Right ventricle myocardium superior (tissue), 1 donor: ENCODE measurements at regions not wholly inside any gene's neighbourhood (a gene's known extent, or its start where the extent isn't known, plus 50 kb on each side); places are given as distances from the start of the nearest gene placed in this dataset.
"Not testable (repeated sequence)": the region's sequence is repeated elsewhere in the genome, so short reads cannot be mapped to it uniquely, and the experiment has no call there.

Experiments
- ATAC-seq: fragments of 200-7000 bp; cut with Tn5 transposase; one replicate; pipeline ENCODE4 v1.9.1; 2020; ENCODE audit warnings: mild to moderate bottlenecking; ENCODE audit not compliant: poor library complexity
- DNase-seq: peaks from one replicate; pipeline ENCODE4 v3.0.0-alpha.2; 2020
- intact Hi-C: fragments of 100-400 bp; cut with DNase I; formaldehyde crosslinking; loops from one replicate; pipeline ENCODE4 v1.11.2; 2022
- donor health status: DM: no; HTN: yes; CAD: no; lungs with severe emphysema.

DNA sequence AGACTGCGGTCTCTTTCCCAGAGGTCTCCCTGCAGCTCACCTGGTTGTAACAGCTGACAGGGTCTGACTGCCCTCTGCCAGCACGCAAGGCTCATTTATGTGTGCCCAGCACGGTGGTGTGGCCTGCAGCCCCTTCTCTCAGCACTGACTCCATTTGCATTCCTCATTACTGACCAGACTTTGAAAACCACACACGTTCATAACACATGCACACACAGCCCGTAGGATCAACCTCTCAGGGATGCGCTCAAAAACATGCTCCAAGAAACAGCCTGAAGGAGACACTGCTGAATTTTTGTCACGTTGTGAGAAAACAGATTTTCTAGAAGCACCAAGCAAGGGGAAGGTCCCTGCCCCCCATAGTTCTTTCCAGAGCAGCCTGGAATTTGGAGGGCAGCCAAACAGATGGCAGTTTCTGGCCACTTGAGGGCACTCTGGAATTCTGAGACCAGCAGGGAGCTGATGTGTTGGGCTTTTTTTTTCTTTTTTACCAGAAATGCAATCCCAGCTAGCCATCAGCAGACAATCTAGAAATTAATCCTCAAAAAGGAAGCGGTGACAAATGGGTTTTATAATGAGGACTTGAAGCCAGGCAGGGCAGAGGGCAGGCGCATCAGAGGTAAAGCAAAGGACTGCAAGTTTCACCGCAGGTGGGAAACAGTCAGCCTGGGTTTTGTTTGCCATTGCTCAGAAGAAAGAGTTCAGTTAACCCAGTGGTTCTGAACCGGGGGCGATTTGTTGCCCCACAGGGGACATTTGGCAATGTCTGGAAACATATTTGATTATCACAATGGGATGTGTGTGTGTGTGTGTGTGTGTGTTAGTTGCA, 170.5 kb upstream of the PROK2 start:
- intact Hi-C loops, result loop anchor here (10.0 kb wide), 1 partner anchor 859 kb away; no protein-coding TSS in a partner anchor

DNA sequence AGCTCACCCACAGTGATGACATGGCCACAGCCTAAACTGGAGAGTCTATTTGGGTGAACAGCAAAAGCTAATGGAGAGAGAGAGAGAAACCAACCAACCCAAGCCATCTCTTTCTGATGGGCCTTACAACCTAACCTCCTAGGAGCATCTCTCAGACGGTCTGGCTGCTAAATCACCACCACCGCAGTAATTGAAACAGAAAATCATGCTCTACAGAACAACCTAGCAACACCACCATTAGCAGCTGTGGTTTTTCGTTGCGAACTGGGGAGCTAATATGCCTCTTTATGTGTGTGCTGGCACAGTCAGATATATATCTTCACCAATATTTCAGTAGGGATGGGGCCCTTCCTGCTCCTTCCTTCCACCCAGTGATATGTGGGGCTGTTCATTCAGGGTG, 166.9 kb upstream of the PROK2 start:
- no peak for ATAC-seq
- DNase-seq, result no peak
- intact Hi-C loops, result loop anchor here (10.0 kb wide), 1 partner anchor 863 kb away; no protein-coding TSS in a partner anchor

More for the DNA sequence above, 170.5 kb upstream of the PROK2 start:
- DNase-seq (peak; percentile 76), ATAC-seq (peak; percentile 91)

DNA sequence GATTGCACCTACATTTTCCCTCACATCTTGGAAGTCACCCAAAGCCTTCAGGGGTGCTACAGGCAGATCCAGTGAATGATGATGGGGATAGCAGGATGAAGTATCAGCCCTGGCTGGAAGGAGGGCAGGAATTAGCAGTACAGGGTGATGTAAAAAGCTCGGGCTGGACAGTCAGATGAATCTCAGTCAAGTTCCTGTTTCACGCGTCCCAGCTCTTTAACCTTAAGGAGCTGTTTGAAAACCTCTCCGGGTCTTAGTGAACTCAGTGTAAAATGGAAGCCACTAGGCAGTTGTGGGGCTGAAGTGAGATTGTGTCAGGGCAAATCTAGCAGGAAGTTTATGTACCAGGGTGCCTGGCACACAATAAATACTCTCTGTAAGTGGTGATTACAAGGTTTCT, 166.4 kb upstream of the PROK2 start:
- intact Hi-C loops, result loop anchor here (10.0 kb wide), 1 partner anchor 863 kb away; no protein-coding TSS in a partner anchor
- no peak for ATAC-seq

DNA sequence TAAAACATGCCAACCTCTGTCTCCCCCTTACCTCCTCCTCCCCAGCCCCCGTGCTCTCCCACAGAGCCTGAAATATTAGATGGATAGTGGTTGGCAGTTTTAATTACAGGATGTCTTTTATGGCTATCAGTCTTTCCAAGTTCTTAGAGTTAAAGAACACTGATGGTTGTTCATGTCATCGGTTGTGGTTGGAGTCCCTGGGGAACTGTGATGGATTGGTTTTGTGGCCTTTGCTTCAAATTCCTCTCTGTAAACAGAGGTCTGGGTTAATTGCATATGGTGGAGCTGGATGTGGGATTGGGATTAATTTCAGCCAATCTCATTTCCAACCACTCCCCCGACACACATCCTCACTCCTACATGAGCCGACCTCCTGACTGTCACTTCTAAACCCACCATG, 164.5 kb upstream of the PROK2 start:
- ATAC-seq (no peak), DNase-seq (no peak)
- intact Hi-C loops, result no loop called here

More for the DNA sequence above, 166.4 kb upstream of the PROK2 start:
- no peak for DNase-seq

DNA sequence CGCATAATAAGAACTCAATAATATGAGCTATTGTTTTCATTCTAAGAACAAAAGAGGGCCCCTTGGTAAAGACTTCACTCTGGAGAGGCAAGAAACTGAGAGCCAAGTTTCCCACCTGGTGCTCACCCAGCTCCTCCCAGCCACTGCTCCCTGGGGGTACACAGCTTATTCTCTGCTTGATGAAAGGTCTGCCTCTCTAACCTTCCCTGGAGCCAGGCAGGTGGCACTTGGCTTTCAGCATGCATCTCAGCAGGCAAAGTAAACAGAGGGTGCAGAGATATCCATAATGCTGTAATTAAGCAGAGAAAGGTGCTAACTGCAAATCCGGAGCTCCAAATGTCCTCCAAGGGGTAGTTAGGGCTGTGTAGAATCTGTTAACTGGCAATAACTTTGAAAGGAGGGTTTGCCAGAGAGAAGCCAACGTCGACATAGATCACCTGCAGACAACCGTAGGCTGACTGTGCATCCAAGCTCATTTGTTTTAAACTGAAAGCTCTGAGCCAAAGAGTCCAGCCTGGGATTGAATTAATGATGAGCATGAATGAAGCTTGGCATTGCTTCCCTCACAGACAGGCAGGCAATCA, 159.6 kb upstream of the PROK2 start:
- no peak for DNase-seq
- no peak for ATAC-seq
- intact Hi-C loops, result no loop called here

DNA sequence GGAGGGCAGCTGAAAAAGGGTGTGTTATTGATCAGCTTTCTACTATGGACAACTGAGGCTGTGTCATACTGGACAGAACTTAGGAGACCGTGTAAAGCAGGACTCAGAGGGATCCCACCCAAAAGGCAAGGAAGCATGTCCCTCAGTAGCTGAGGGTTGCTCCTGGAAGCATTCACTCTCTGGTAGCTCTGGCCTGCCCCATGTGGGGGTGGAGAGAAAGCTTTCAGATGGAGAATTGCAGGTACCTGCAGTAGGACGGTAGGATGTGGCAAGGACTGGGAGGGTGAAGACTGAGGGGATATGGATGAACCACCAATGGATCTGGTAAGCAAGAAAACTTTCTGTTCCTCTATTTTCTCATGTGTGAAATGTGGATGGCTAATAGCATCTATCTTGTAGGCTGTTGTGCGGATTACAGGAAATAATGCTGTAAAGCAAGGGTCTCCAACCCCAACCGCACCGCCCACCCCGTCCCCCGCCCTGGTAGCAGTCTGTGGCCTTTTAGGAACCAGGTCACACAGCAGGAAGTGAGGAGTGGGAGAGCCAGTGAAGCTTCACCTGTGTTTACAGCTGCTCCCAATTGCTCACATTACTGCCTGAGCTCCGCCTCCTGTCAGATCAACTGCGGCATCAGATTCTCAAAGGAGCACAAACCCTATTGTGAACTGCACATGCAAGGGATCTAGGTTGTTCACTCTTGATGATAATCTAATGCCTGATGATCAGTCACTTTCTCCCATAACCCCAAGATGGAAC, 157.7 kb upstream of the PROK2 start:
- no peak for ATAC-seq
- DNase-seq, result no peak
- intact Hi-C loops, result no loop called here

DNA sequence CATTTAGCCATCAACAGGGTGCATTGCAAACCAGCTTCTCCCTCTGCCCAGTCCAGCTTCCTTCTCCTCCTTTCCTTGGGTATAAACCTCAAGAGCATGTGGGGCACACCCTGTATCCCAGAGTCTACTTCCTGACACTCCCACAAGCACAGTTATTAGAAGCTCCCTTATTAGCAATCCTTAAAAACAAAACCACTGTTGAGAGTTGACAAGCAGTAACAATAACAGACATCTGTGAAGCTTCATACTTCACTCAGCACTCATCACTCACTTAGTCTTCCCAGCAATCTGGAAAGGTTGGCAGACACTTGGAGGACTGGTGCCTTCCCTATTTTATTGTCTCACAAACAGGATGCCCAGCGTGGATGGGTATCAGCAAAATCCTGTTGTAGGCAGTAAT, 155.5 kb upstream of the PROK2 start:
- intact Hi-C loops, result no loop called here
- ATAC-seq (peak; percentile 72), DNase-seq (no peak)

DNA sequence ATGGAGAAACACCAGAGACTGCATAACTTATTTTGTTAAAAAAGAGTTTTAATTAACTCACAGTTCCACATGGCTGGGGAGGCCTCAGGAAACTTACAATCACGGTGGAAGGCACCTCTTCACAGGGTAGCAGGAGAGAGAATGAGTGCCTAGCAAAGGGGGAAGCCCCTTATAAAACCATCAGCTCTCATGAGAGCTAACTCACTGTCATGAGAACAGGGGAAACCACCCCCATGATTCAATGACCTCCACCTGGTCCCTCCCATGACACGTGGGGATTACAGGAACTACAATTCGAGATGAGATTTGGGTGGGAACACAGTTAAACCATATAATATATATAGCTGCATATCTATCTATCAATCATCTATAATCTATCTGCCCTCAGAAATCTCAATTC, 153.1 kb upstream of the PROK2 start:
- ATAC-seq, intact Hi-C loops, DNase-seq: not testable (repeated sequence)

DNA sequence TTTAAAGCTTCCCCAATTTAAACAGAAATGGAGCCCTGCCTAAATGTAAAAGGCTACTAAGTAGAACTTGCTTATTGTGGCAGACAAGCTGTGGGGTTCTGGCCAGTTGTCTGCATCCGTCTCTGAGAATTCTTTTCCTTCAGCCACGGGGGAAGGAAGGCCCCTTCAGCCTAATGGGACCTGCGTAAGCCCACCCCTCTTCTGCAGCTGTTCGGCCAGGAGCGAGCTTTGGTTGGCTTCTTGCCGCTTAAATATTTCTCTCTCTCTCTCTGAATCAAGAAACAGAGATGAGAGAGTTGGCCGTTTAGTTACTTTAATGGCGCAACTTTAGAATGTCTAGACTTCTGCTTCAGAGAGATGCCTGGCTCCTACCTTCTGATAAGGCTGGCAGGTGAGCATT, 151.7 kb upstream of the PROK2 start:
- no peak for ATAC-seq
- intact Hi-C loops, result no loop called here
- no peak for DNase-seq

DNA sequence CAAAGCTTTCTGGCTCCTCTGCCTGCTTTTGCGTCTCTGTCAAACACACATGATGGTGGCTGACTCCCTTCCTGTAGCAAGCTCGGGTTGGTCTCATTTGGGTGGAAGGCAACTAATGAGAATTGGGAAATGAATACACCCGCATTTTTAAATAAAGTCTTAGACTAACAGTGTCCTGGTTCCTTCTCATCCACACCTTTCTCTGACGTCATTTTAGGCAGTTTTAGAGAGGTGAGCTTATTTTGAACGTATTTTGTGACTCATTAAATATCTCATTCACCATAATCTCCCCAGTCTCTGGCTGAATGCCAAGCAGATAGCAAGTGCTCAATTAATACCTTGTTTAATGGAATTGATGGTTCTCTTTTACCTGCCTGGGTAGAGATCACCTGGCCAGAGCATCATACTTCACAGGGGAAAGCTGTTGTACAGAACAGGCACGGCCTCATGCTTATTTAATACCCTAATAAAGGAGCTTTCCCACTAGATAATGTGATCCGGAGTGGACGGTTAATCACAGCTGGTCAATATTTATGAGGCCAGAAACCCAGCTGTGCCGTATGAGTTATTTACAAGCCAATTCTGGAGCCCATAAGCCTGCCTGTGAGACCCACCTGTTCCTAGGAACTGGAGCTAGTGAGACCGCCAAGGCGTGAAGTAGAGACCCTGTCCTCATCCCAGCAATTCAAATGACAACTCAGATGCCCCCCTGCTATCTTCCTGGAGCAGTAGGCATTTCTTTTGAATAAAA, 149.7 kb upstream of the PROK2 start:
- DNase-seq, result no peak
- no peak for ATAC-seq
- intact Hi-C loops, result no loop called here

DNA sequence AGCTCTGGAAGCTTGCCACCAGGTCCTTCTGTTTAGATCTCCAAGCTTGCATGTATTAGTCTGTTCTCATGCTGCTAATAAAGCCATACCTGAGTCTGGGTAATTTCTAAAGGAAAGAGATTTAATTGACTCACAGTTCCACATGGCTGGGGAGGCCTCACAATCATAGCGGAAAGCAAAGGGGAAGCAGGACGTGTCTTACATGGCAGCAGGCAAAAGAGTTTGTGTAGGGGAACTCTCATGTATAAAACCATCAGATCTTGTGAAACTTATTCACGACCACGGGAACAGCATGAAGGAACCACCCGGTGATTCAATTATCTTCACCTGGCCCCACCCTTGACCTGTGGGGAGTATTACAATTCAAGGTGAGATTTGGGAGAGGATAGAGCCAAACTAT, 147.0 kb upstream of the PROK2 start:
- DNase-seq, result no peak
- ATAC-seq, result no peak
- intact Hi-C loops, result no loop called here

DNA sequence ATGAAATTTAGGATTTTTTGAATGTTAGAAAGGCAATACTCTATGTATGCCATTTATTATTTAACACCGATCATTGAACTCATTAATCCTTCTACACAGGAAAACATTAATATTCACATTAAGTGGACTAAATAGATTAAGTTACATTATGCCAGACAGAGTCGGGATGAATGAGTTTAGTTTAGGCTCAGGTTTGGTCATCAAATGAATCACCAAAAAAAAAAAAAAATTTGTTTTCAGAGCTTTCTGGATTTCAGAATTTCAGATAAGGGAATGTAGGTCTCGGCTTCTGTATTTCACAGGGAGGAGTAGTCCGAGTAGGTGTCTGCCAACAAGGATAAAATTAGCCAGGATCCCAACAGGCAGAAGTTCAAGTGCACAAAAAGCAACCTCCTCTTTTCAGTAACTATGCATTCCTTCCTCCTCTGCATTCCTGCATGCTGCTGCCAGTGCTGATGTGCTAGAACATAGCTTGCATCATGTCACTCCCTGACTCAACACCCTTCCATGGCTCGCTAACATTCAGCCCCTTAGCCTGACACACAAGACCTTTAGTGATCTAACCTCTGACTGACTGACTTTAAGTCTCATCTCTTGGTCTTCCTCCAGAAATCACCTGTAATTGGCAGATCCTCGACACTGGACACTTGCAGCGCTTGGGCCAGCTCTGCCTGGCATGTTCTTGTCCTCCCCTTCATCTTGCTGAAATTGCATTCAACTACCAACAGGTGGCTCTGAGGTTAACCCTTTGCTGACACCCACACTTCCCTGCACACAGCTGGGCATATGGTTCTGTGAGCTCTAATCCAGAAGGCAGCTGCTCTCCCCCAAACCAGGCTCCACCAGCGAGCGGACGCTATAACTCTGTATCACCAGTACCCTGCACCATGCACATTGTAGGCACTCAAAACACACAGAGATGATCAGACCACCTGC, 145.4 kb upstream of the PROK2 start:
- peak; percentile 91 for ATAC-seq
- peak; percentile 46 for DNase-seq
- intact Hi-C loops, result no loop called here

DNA sequence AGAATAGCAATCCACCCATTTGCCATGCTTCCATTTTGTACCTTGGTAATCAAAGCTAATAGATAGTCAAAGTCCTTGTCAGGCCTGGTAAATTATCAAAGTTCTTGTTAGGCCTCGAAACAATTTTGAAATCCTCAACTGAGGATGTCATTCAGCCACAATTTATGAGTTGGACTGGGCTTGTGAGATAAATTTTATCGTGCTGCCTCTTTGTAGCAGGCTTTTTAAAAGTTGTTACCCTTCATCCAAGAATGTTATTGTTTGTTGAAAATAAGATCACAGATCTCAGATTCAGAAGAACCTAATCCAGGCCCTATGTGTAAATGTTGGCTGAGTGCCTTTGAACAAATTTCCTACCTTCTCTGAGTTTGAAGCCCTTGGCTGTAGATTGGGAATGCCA, 143.3 kb upstream of the PROK2 start:
- ATAC-seq (no peak), DNase-seq (no peak)
- intact Hi-C loops, result no loop called here

DNA sequence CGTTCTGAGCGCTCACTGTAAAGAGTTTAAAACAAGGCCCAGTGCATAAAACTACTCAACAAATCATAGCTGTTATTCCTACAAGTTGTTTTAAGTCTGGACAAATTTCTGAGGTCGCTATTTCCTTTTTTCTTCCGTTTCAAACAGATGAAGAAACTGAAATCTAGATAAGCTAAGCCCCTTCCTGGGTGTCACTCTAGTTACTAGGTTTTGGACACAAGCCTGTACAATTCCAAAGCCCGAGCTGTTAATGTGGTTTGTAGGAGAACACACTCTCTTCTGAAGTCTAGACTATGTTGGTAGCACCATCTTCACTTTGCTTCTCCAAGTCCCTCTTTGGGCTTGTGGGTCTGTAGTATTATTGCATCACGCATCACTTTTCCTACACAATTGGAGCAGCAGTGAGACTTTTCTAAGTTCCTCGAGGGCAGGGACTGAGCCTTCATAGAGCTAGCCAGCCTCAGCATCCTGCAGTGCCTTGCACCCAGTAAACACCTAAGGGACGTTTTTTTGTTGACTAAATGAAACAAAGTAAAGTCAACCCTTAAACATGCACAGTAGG, 142.6 kb upstream of the PROK2 start:
- no peak for ATAC-seq
- no peak for DNase-seq
- intact Hi-C loops, result no loop called here

DNA sequence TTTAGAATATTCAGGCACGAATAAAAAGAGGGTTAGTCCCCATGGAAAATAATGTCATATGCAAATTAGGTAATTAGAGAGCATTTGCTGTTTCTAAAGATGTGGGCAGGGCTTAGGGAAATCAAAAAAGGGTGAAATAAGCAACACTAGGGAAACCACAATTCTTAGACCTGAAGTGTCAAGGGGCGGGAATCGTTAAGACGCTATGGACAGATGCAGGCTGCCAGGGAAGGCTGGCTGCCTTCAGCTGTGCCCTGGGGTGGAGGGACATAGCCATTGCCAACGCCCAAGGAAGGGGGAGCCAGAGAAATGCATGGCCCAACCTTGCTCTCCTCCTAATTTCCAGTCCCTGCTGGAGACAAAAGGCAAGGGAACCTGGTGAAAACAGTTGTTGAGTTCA, 141.7 kb upstream of the PROK2 start:
- ATAC-seq (no peak), DNase-seq (no peak)
- intact Hi-C loops, result no loop called here

DNA sequence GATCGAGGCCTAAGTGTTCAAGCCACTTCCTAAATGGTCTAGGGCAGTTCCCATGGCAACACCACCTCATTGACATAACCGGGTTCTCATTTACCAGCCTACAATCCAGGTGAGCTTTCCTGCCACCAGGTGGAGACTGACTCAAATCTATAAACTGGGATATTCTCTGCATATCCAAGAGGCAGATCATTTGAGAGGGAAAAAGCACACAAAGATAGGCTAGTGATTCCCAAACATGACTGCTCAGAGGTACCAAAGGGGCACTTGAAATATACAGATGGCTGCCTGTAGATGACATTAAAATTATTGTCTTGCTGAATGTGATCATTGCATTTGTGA, 141.3 kb upstream of the PROK2 start:
- no peak for ATAC-seq
- intact Hi-C loops, result no loop called here
- DNase-seq, result no peak

DNA sequence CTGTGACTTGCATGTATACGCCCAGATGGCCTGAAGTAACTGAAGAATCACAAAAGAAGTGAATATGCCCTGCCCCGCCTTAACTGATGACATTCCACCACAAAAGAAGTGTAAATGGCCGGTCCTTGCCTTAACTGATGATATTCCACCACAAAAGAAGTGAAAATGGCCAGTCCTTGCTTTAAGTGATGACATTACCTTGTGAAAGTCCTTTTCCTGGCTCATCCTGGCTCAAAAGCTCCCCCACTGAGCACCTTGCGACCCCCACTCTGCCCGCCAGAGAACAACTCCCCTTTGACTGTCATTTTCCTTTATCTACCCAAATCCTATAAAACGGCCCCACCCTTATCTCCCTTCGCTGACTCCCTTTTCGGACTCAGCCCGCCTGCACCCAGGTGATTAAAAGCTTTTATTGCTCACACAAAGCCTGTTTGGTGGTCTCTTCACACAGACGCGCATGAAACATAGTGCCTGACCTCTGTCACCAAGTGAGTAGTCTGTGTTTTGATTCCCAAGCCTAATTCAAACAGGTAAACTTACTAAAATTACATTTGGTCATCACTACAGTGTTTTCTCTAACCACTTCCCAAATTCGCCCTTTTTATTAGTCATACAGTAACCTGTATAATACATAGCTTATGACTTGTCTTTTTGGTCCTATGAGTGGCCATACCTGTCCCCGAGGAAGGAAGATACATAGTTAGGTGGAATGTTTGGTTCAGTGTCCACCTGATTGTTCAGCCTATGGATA, 140.7 kb upstream of the PROK2 start:
- DNase-seq, intact Hi-C loops: not testable (repeated sequence)

More for the DNA sequence above, 140.7 kb upstream of the PROK2 start:
- ATAC-seq, result not testable (repeated sequence)
